K562 (cell line): ENCODE measurements at regions not wholly inside any gene's neighbourhood (a gene's known extent, or its start where the extent isn't known, plus 50 kb on each side); places are given as distances from the start of the nearest gene placed in this dataset.

ENCODE experiments used
- CHD2 ChIP-seq: IDR thresholded peaks from 2 replicates; pipeline ENCODE4 v1.6.1; 2011; ENCODE audit warnings: low read depth, low read length
- TEAD2 ChIP-seq: fragments of 450-650 bp; IDR thresholded peaks from 2 replicates; pipeline ENCODE4 v1.6.1; 2016; ENCODE audit warnings: missing genetic modification characterization, control low read depth, missing compliant biosample characterization
- ZNF830 ChIP-seq: fragments of 250-450 bp; sonication (Bioruptor Pico); IDR thresholded peaks from 2 replicates; pipeline ENCODE4 v1.5.0; 2021; ENCODE audit warnings: mild to moderate bottlenecking
- TF ChIP-seq, protein P1 (sequence below): fragments of 250-450 bp; sonication (Bioruptor Pico); IDR thresholded peaks from 2 replicates; pipeline ENCODE4 v1.5.0; 2022; ENCODE audit warnings: mild to moderate bottlenecking
- TF ChIP-seq, protein P2 (sequence below): fragments of 250-450 bp; sonication (Bioruptor Pico); IDR thresholded peaks from 2 replicates; pipeline ENCODE4 v1.8.0; 2022; ENCODE audit warnings: moderate library complexity, mild to moderate bottlenecking, inconsistent platforms
- TF ChIP-seq, protein P3 (sequence below), 2 experiments: fragments of 450-650 bp in 1 of 2; sonication (generic) in 1 of 2; formaldehyde crosslinking in 1 of 2; IDR thresholded peaks; 2 replicates each; pipeline versions ENCODE4 v1.7.1 to v1.9.0; 2016 to 2022; ENCODE audit warnings: inconsistent platforms in 1 of 2, mild to moderate bottlenecking in 1 of 2, missing genetic modification reagents in 1 of 2
- TF ChIP-seq, protein P4 (sequence below), 3 experiments: IDR thresholded peaks in 2 of 3; conservative IDR thresholded peaks in 1 of 3; 2 replicates each; pipeline ENCODE4 v1.5.1; 2011 to 2012; ENCODE audit warnings: low read length in 3 of 3, mild to moderate bottlenecking in 3 of 3, control low read depth in 2 of 3, improper control_type of control experiment in 1 of 3, inconsistent platforms in 1 of 3, low read depth in 1 of 3, mixed read lengths in 1 of 3, moderate library complexity in 1 of 3; ENCODE audit not compliant: insufficient read depth in 2 of 3

DNA sequence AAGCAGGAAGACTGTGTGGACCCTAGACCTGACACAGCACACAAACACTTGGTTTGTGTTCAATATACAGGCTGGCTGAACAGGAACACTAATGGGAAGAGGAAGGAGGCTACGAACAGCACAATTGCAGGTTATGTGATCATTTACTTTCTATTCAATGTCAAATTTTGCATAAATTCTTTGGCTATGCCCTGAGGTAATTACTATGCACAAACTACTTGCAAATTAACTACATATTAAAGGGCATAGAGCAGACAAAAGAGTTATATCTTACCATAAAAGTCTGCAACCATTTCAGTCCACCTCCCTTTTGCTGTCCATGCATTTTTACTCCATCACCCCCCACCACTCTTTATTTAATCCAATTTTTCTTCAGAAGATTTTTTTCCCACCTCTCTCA, 291.2 kb upstream of the TMTC1 start:
- TF ChIP-seq ZNF830: no peak
- TF ChIP-seq, protein P1, sequence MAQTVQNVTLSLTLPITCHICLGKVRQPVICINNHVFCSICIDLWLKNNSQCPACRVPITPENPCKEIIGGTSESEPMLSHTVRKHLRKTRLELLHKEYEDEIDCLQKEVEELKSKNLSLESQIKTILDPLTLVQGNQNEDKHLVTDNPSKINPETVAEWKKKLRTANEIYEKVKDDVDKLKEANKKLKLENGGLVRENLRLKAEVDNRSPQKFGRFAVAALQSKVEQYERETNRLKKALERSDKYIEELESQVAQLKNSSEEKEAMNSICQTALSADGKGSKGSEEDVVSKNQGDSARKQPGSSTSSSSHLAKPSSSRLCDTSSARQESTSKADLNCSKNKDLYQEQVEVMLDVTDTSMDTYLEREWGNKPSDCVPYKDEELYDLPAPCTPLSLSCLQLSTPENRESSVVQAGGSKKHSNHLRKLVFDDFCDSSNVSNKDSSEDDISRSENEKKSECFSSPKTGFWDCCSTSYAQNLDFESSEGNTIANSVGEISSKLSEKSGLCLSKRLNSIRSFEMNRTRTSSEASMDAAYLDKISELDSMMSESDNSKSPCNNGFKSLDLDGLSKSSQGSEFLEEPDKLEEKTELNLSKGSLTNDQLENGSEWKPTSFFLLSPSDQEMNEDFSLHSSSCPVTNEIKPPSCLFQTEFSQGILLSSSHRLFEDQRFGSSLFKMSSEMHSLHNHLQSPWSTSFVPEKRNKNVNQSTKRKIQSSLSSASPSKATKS (CRISPR knock-in tag): no peak
- TF ChIP-seq, protein P2, sequence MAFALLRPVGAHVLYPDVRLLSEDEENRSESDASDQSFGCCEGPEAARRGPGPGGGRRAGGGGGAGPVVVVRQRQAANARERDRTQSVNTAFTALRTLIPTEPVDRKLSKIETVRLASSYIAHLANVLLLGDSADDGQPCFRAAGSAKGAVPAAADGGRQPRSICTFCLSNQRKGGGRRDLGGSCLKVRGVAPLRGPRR (CRISPR knock-in tag): no peak
- TF ChIP-seq, protein P3, sequence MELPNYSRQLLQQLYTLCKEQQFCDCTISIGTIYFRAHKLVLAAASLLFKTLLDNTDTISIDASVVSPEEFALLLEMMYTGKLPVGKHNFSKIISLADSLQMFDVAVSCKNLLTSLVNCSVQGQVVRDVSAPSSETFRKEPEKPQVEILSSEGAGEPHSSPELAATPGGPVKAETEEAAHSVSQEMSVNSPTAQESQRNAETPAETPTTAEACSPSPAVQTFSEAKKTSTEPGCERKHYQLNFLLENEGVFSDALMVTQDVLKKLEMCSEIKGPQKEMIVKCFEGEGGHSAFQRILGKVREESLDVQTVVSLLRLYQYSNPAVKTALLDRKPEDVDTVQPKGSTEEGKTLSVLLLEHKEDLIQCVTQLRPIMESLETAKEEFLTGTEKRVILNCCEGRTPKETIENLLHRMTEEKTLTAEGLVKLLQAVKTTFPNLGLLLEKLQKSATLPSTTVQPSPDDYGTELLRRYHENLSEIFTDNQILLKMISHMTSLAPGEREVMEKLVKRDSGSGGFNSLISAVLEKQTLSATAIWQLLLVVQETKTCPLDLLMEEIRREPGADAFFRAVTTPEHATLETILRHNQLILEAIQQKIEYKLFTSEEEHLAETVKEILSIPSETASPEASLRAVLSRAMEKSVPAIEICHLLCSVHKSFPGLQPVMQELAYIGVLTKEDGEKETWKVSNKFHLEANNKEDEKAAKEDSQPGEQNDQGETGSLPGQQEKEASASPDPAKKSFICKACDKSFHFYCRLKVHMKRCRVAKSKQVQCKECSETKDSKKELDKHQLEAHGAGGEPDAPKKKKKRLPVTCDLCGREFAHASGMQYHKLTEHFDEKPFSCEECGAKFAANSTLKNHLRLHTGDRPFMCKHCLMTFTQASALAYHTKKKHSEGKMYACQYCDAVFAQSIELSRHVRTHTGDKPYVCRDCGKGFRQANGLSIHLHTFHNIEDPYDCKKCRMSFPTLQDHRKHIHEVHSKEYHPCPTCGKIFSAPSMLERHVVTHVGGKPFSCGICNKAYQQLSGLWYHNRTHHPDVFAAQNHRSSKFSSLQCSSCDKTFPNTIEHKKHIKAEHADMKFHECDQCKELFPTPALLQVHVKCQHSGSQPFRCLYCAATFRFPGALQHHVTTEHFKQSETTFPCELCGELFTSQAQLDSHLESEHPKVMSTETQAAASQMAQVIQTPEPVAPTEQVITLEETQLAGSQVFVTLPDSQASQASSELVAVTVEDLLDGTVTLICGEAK (IDR thresholded peaks at IDR 0.05): no peak
- TF ChIP-seq, protein P3 (CRISPR knock-in tag; IDR thresholded peaks at IDR 0.05): no peak
- TF ChIP-seq TEAD2 (tag): no peak
- TF ChIP-seq, protein P4, sequence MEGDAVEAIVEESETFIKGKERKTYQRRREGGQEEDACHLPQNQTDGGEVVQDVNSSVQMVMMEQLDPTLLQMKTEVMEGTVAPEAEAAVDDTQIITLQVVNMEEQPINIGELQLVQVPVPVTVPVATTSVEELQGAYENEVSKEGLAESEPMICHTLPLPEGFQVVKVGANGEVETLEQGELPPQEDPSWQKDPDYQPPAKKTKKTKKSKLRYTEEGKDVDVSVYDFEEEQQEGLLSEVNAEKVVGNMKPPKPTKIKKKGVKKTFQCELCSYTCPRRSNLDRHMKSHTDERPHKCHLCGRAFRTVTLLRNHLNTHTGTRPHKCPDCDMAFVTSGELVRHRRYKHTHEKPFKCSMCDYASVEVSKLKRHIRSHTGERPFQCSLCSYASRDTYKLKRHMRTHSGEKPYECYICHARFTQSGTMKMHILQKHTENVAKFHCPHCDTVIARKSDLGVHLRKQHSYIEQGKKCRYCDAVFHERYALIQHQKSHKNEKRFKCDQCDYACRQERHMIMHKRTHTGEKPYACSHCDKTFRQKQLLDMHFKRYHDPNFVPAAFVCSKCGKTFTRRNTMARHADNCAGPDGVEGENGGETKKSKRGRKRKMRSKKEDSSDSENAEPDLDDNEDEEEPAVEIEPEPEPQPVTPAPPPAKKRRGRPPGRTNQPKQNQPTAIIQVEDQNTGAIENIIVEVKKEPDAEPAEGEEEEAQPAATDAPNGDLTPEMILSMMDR (IDR thresholded peaks at IDR 0.05 in 2 of 3, conservative IDR thresholded peaks at IDR 0.05 in 1 of 3; ENCODE audit: insufficient read depth in 2 of 3, low read depth in 1 of 3, low read length in 3 of 3): no peak
- TF ChIP-seq CHD2: no peak
